NCI-H82 (cell line): ENCODE measurements at regions not wholly inside any gene's neighbourhood (a gene's known extent, or its start where the extent isn't known, plus 50 kb on each side); places are given as distances from the start of the nearest gene placed in this dataset.
"Not testable (repeated sequence)": the region's sequence is repeated elsewhere in the genome, so short reads cannot be mapped to it uniquely, and the experiment has no call there.

Source experiments
- DNase-seq: peaks from one replicate; lab custom pipeline; 2025; lab: John Stamatoyannopoulos, UW

DNA sequence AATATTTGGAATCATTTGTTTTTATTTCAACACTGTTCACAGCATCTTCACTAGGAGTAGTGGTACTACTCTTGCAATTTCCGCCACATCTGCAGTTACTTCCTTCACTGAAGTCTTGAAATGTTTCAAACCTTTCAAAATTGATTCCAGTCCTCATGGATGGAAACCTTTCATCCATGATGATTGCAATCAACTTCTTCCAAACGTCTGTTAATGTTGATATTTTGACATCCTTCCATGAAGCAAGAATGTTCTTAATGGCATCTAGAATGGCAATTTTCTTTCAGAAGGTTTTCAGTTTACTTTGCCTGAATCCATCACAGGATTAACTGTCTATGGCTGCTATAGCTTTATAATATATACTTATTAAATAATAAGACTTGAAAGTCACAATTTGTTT is 736.8 kb upstream of the CA10 start:
- DNase-seq: no peak

DNA sequence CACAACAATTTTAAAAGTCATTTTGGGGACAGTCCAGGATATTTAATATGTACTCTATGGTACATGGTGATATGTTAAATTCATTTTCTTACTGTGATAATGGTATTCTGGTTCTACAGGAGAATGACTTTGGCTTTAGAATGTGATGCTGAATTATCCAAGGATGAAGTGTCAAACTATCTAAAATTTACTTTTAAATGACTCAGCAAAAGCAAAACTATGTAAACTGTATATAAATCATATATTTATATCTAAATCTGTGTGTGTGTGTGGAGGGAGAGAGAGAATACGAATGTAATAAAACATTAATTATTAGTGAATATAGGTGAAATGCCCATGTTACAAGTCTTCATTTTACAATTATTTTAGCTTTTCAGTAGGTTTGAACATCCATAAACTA is 733.8 kb upstream of the CA10 start:
- no peak for DNase-seq

DNA sequence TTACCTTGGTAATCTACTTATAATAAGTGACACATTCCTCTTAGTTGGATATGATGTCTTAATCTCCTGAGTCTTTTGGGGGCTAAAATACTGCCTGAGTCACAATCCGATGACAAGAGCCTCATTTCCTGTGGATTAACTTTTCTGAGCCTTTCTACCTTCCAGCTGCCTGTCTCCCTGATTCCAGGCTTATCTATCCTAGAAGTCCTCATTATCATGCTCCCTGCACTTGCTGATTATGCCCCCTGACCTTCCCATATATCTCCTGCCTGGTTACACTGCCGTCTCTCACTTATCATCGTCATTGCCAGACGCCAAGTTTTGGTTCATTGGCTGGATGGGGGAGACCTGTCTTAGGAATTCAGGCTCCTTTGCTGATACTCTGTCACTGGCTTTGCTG is 727.4 kb upstream of the CA10 start:
- peak; percentile 90 for DNase-seq

DNA sequence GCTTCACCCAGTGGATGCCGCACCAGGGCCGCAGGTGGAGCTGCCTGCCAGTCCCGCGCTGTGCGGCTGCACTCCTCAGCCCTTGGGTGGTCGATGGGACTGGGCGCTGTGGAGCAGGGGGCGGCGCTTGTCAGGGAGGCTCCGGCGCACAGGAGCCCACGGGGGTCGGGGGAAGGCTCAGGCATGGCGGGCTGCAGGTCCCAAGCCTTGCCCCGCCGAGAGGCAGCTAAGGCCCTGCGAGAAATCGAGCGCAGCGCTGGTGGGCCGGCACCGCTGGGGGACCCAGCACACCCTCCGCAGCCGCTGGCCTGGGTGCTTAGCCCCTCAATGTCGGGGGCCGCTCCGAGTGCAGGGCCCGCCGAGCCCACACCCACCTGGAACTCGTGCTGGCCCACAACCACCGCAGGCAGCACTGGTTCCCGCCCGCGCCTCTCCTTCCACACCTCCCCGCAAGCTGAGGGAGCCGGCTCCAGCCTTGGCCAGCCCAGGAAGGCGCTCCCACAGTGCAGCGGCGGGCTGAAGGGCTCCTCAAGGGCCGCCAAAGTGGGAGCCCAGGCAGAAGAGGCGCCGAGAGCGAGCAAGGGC is 725.5 kb upstream of the CA10 start:
- DNase-seq: not testable (repeated sequence)

DNA sequence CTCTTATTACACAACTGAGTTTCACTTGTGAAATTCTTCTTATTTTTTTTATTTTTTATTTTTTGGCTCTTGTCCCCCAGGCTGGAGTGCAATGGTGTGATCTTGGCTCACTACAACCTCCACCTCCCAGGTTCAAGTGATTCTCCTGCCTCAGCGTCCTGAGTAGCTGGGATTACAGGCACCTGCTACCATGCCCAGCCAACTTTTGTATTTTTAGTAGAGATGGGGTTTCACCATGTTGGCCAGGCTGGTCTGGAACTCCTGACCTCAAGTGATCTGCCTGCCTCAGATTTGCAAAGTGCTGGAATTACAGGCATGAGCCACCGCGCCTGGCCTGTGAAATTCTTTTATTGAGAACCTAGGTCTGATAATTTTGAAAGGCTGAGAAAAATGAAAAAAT is 688.3 kb upstream of the CA10 start:
- DNase-seq: not testable (repeated sequence)

DNA sequence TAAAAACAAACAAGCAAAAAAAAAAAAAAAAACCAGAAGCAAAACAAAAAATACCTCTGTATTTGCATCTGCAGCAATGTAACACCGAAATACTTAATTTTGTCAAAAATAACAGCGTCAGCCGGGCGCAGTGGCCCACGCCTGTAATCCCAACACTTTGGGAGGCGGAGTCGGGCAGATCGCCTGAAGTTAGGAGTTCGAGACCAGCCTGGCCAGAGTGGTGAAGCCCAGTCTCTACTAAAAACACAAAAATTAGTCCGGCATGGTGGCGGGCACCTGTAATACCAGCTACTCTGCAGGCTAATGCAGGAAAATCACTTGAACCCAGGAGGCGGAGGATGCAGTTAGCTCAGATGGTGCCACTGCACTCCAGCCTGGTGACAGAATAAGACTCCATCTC is 683.5 kb upstream of the CA10 start:
- no peak for DNase-seq

DNA sequence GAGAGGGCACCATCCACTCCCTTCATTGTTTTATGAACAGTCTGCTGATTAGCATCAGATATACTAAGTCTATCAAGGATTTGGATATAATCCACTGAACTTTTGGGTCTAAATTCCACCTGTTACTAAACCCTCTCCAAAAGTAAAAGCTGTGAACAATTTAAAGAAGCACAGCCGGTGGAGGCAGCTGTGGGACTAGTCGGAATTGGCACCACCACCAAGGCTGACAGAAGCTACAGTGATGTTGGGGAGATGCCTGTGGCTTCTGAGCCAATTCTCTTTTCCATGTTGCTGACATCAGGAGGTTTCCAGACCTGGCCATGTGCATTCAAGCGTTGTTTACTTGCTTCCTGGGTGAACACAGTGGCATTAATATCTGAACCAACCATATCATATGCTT is 679.0 kb upstream of the CA10 start:
- no peak for DNase-seq

DNA sequence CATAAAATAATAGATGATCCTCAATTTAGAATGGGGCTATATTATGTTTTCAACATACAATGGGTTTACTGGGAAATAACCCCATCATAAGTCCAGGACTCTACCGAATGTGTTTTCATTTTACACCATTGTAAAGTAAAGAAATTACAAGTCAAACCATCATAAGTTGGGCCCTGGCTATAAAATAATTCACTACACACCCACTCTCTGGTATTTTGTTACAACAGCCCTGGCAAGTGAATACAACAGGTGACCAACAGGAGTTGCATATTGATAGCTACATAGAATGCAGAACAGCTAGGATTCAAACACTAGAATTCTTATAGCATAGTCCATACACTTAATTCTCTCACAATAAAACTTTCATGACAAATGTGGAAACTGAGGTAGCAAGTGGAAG is 673.0 kb upstream of the CA10 start:
- no peak for DNase-seq

DNA sequence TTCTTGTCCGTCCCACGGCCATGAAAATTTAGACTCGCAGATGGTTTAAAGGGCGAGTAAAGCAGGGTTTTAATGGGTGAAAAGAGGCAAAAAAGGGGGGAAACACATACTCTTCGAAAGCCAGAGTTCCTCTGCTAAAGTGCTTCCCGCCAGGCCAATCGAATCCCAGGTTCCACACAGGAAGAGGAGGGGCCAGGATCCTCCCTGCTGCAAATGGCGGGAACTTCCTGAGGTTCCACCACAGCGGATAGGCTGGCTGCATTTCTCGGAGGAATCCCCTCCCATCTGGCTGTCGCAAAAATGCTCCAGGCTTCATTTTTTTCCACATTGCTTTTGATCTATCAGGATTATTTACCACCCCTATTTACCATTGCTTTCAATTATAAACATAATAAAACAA is 670.1 kb upstream of the CA10 start:
- peak; percentile 40 for DNase-seq

DNA sequence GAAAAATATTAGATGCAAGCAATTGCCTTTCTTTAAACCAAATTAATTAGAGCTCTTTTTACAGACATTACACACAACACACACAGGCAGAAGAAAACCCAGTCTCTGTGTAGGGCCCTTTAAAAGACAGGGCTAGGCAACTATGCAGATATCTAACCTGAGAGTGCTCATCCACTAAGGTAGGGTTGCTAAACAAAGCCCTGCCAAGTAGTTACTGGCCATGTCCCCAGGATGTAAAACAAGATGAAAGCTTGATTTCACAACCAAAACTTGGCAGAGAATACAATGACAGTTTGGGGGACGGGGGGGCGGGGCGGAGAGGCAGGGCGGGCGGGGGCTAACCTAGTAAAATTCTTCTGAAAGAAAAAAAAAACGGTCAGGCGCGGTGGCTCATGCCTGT is 669.0 kb upstream of the CA10 start:
- DNase-seq: no peak

DNA sequence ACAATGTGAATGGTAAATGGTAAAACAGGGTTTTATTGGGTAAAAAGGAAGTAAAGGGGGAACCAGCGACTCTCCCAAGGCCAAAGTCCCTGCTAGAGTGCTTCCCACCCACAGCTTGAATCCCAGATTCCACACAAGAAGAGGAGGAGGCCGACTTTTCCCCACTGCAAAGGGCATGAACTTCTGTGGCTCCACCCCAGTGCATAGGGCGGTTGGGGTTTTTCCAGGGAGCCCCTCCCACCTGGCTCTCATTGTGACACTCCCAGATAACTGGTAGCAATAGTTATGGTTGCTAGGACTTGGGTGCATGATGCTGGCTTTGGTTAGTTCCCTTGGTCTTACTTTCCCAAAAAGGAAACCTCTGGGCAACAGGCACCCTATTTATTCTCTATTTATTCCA is 666.0 kb upstream of the CA10 start:
- peak; percentile 2 for DNase-seq

DNA sequence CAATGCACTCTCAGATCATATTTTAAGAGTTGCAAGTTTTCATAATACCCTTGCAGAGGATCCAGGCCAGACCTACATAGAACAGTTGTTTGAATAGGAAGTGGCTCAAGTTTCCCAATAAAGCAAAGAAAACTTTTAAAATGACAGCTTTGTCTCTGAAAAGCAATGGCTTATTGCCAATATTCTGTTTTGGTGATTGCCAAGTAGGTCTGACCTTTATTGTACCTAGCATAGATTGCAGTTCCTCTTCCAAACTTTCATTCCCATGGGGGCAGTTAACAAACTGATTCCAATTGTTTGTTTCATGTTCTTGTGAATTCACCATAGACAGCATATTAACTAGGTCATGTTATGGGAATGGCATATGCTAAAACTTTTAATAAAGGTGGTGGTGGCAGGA is 664.6 kb upstream of the CA10 start:
- DNase-seq: no peak

DNA sequence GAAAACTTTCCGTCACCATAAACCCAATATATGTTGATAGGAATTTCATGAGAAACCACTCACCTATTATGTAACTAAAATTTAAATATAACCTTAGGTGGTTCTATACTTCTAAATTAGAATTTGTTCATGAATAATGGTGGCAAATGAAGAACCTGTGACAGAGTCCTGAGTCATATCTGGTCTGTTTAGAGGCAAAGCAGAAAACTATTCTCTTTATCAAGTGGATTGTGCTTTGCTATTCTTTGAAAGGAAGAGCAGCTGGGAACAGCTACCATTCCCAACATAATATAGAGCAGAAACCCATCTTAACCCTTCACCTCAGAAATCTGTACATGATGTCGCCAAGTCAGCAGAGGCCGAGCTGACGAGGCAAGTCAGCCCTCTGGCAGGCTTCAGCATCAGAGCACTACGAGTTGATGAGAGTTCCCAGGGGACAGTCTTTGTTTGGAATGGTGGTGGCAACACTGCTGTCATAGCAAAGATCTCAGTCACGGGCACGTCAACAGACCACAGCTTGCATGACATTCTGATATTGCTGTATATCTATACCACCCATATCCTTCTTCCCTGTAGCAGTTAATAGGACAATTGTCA is 631.9 kb upstream of the CA10 start:
- peak; percentile 20 for DNase-seq

DNA sequence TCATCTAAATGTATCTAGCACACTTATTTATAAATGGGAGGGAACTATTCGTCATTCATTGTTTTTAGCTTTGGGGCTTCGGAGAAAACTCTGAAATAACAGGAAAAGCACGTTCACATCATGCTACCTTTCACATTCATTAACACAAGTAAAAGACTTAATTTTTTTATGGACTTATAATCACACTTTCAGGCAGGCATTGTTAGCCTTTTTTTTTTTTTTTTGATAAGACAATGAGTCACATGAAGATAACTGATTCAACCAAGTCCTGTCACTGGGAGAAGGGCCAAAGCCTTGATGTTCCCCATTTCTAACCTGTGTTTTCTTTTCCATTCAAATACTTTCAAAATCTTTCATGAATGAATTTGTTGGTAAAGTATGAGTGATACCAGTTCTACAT is 631.3 kb upstream of the CA10 start:
- DNase-seq: no peak

DNA sequence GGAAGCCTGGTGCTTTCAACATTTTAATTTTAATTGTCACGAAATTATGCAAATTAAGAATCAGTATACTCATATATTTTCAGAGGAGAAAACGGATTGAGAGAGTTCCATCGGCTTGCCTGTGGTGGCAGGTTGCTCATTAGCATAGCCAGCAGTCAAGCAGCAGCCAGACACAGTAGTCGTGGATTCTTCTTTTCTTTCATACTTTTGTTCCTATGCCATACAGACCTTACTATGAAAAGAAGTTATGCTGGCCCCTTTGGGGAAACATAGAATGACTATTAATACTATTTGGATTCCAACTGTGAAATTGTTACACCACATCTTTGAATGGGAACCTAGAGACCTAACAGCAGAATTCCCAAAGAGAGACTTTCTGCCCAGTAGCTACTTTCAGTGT is 617.7 kb upstream of the CA10 start:
- DNase-seq: no peak

DNA sequence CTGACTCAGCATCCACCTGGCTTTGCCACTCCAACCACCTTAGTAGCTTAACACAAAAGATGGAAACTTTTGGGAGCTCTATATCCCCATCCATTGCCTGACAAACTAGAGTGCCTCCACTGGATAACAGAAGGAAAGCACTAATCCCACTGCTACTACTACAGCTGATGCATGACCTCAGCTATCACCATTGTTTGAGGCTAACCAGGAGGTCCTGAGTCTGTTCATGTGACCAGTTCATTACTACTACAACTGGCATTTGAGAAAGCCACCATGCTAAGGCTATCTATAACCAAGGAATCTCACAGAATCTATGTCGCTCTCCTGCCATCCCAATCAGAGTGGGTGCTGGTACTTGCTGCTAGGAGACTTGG is 604.3 kb upstream of the CA10 start:
- no peak for DNase-seq

DNA sequence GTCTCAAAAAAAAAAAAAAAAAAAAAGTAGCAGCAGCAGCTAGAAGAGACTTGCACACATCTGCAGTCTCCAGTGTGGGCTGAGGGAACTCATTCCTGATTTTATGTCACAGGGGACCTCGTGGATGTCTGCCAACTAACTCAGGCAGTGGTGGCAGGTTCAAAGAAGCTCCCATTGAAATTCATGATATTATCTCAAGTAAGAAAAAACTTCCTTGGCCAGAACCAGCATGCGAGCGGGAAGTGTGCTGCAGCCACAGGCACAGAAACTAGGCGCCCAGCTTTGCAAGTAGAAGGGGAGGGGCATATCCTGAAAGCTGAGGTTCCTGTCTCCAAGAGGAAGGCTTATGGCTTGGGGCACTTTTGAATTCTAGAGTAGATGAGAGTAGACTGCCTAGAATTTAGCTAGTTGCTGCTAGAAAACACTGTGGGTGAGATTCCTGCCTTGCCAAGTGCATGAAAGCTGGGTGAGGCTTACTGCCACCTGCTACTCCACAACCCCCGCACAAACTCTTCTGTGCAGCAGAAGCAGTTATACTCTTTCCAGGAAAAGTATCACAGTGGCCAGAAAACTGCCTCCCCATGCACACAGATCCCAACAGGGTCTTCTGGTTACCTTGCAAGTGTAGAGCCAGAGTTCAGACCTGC is 603.8 kb upstream of the CA10 start:
- no peak for DNase-seq

DNA sequence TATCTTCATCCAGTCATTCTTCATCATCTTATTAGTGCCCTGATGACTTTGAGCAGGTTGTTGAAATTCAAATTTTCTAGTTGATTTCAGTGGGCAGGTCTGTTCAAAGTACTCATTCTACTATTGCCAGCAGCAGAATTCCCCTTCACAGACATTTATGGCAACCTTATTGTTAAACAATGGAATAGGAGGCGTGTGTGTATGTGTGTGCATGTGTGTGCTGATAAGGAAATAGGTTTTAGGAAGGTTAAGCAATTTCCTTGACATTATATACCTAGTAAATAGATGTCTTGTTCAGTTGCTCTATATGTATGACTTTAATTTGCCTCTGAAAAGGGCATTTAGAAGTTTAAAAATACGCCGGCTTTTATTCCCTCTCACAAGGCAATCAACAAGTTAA is 601.4 kb upstream of the CA10 start:
- no peak for DNase-seq

DNA sequence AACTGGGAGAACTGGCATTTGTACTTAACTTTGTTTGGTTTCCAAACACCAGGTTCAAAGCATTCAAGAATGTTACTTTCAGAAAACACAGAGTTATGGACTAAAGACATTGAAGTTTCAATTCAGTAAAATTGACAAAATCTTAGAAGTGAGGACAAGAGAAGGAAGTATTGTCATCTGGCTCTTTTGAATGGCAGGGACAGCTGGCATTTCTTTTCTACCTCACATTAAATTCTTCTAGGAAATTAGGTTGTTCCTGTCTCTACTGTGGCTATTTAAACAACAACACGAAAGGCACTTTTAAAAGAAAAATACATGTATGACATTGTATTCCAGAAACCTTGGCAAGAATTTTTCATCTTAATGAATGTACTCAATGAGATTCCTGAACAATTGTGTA is 600.0 kb upstream of the CA10 start:
- DNase-seq: no peak

DNA sequence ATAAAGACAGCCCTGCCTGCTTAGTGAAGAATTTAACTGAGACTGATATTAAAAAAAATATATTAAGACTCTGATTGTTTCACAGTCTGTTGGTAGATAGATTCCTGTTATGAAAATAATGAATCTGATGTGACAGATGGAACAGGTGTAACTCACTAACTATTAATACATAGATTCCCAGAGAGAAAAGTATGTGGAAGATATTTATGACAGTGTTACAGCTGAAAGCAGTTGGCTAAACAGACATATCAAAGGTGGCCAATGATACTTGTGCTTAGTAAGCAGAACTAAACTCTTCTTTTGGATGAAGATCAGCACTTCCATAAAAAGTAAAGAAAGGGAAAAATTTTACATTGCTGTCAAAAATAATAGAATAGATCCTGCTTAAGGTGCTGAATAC is 598.2 kb upstream of the CA10 start:
- DNase-seq: no peak

DNA sequence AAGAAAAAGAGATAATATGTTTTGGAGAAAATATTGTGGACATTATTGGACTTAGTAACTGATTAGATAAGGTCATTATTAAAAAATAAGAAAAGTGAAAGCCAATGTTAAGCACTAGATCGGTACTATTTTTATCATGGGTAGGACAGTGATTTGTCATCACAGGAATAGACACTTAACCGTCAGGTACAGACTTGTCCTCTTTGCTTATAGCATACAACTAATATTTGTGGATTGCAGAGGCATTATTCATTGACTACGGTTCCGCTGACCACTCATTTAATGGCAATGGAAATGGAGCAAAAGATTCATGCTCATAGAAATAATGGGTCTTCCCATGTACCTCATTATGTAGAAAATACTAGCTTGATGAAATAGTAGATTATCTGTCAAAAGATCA is 596.3 kb upstream of the CA10 start:
- DNase-seq: no peak

DNA sequence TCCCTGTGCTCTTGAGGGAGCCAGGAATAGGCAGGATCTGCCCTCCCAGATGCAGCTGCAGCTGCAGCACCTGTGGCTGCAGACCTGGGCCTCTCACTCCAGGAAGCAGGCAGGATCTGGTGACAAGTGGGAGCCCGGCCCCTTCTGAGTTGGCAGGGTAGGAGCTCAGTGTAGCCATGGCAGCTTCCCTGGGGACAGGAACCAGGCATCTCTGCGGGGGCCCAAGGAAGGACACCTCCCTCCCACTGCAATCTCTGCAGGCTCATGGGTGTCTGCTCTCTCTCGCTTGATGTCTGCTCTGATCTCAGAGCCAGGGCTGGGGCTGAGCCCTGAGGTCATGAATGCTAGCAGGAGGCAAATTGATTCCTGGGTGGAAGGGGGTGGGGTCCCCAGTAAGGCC is 592.5 kb upstream of the CA10 start:
- DNase-seq: no peak

DNA sequence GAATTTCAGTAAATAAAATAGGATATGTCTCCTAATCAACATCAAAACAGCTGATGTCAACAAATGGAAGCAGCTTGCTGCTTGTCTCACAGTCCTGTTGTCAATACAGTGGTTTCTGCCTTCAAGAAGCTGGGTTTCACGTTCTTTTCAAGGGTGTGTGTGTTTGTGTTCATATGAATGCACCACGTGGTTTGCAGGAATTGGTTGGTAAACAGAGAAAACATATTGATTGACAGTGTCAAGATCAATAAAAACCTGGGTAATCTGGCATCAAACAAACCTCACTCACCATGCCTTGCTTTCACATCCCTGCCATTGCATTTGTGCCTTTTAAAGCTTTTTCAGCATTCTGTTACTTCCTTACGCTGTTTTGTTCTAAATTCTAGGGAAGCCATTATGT is 585.7 kb upstream of the CA10 start:
- no peak for DNase-seq

DNA sequence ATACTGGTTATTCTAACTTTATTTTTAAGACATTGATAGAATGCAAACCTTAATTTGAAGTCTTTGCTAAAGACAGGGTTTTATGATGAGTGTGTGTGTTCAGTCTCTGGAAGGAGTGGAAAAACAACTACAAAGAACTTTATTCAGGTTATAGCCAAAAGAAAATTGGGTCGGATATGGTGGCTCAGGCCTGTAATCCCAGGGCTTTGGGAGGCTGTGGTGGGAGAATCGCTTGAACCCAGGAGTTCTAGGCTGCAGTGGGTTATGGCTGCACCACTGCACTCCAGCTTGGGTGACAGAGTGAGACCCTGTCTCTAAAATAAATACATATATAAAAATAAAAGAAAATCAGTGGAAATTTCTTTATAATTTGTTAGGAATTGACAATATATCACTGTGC is 581.5 kb upstream of the CA10 start:
- no peak for DNase-seq
